Activated CD4-positive, CD25-positive, alpha-beta regulatory T cell treated with anti-CD3 and anti-CD28 coated beads, Interleukin-2, amount 50 U/mL, for 24 hours (primary cell): ENCODE measurements at regions not wholly inside any gene's neighbourhood (a gene's known extent, or its start where the extent isn't known, plus 50 kb on each side); places are given as distances from the start of the nearest gene placed in this dataset.

ENCODE experiments used
- ATAC-seq, 2 donors: fragments of 150-1000 bp; cut with Tn5 transposase; one replicate each; pipeline ENCODE4 v1.10.0; 2021; ENCODE audit warnings: mild to moderate bottlenecking in 1 of 2, moderate library complexity in 1 of 2

DNA sequence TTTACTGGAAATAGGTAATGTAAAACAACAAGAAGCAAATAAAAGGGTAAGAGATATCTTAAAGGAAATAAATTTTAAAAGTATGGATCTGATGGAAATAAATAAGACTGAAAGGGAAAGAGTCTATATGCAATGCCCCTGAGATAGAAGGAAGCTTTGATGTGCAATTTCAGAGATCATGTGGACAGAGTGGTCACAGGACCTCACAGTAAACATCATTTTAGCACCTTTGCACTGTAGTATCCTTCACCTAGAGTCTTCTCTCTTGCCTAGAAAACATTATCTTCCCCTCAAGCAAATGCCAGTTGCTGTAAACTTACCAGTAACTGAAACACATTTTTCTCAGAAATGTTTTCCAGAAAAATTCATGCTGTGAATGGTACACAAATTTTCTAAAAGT, 1621.3 kb upstream of the TMEFF2 start:
- no peak for ATAC-seq

DNA sequence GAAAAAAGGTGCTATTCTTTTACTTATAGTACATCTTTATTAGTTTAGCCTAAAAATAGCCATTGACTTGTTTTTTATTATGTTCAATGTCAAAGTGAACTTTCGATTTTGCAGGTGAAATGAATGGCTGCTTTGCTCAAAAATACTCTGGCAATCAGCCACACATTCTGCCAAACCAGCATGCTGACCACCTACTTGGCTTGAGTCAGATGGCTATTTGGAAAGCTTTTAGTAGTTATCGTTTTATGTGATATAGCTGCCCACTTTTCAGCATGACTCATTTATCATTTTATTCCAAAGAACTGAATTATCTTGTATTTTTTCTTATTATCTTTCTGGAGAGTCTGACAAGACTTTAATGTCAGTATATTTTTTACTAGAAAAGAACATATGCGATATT, 1615.8 kb upstream of the TMEFF2 start:
- ATAC-seq: no peak

DNA sequence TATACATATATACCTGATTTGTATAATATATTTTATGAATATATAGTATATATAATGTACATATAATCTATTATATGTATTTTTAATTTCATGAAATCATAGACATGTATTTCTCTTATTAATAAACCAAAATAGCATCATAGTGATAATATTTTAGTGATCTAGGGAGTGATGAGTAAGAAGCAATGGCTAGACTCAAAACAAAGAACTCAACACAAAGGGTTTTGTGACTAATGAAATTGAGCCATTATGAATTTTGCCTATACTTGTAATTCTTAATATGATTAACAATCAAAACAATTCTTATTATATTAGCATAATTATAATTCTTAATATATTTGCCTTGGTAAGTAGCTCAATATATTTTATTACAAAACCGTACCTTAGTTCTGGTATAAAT, 1614.1 kb upstream of the TMEFF2 start:
- no peak for ATAC-seq

DNA sequence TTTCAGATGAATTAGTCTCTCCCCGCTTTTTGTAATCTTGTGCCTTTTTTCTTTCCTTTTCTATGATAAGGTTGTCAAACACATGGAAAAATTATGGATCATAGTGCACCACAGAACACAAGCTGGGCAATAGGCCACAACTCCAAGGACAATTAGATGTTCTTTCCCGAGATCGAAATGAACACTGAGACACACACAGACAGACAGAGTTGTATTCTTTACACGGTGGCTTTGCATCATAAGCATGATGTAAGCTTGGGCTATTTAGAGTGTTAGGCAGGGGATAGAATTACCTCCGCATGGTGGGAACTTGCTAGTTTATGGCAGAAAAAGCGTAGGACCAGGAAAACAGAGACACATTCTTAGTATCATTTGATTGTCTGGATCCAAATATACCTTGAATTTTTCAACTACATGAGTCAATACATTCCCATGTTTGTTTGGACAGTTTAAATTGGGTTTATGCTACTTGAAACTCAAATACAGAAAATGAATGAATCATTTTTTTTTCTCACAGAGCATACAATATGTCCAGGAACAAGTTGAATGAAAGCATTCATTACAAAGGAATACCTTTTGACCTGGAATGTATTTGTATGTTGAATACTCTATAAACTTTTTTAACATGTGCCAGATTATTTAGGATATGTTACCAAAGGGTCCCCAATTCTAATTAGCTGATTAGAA, 1611.5 kb upstream of the TMEFF2 start:
- no peak for ATAC-seq

DNA sequence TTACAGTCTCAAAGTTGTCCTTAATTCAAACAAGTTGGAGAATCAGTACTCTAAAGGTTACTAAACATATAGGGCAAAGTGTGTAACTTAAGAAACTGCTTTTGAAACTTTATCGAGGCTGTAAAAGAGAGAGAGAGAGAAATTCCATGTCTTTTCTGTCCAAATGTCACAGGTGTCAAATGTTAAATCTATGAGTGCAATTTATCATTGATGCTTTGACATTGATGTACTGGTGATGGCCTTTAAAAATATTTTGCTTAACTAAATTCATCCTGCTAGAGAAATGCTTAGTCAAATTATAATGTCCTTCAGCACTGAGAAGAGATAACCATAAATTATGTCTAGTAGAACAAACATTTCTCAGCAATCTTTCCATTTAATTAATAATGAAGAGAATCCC, 1602.1 kb upstream of the TMEFF2 start:
- ATAC-seq: no peak

DNA sequence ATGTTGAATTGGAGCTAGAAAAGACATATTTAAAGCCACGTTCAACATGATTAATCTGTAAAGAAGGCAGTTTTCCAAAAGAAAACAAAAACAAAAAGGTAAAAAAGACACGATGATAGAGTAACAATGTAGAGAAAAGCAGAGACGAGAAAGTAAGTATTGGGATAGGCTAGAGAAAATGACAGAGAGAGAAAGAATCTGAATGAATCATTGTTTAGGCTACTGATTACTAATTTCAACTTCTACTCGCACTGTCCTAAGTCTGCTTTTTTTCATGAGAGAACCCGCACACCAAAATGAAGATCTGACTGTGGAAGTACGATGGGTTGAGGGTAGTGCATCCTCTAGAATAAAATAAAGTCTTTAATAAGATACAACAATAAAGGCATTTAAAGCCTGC, 1599.2 kb upstream of the TMEFF2 start:
- no peak for ATAC-seq

DNA sequence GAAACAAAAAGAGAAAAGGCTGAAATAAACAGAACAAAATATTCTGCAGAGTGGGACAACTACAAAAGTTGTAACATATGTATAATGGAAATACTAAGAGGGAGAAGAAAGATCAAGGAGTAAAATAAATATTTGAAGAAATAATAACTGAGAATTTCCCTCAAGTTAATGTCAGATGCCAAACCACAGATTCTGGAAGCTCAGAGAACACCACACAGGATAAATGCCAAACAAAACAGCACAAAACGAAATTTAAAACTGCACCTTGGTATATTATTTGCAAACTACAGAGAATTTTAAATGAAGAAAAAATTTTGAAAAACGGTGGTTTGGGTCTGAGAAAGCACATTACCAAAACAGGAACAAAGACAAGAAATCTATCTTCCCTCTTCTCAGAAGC, 1588.9 kb upstream of the TMEFF2 start:
- ATAC-seq: no peak

DNA sequence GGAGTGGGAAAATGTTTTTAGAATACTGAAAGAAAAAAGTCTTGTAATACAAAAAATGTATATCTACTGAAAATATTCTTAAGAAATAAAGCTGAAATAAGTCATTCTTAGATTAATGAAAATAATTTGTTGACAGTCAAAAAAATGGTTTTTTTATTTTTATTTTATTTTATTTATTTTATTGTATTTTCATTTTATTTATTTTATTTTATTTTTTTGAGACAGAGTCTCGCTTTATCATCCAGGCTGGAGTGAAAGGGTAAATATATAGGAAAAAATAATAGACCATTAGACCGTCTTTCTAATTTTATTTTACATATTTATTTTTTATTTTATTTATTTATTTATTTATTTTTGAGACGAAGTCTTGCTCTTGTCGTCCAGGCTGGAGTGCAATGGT, 1583.6 kb upstream of the TMEFF2 start:
- no peak for ATAC-seq

DNA sequence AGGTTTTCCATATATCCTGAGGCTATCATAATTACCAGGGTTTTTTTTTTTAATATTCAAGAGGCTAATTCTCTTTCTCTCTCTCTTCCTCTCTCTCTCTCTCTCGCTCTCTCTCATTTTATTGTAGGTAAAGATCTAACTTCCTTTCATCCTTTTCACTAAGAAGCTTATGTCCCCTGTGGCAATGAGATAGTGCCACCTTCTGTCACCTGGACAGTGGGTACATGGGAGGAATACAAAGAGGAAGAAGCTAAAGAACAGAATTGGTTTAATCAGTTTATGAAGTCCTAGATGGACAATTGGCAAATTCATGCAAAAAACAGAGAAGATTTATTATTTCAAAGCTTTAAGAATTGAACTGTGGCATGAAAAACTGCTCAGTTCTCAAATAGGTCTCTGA, 1582.3 kb upstream of the TMEFF2 start:
- ATAC-seq: no peak

DNA sequence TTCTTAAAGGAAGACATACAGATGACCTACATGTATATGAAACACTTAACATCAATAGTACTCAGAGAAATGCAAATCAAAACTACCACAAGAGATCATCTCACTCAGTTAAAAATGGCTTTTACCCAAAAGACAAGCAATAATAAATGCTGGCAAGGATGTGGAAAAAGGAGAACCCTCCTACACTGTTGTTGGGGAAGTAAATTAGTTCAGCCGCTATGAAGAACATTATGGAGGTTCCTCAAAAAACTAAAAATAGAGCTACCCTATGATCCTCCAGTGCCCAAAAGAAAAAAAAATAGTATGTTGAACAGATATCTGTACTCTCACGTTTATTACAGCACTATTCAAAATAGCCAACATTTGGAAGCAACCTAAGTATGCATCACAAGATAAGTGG, 1579.4 kb upstream of the TMEFF2 start:
- no peak for ATAC-seq

DNA sequence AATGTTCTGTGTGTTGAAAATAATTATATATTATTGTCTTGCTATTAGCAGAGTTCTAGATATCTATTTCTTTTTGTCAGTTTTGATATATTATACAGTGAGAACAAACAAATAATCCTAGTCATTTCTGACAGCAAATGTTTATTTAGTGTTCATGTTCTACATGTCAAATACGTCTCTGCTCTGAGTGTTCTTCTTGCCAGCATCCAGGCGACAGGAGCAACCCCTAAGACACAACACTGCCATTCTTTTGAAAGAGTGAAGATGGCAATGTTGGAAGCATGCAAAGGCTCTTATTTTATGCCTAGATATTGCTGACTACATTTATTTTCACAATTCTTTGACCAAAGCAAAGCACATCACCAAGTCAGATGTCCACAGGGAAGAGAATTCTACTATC, 1556.6 kb upstream of the TMEFF2 start:
- no peak for ATAC-seq

DNA sequence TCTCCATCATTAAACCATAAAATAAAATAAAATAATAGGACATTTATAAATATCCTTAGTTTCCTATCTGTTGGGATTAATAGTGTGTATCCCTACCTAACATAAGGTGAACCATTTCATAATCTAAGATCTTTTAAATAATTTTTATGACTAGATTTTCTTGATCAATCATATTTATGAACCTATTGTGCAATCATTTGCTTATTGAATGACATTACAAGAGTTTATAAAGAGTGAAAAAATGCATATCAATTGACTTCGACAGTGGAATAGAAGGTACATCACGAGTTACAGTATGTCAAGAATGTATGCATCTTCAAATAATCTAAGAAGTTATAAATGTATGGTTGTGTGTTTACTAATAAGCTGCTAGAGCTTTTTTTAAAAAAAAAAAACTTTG, 1554.8 kb upstream of the TMEFF2 start:
- ATAC-seq: no peak

DNA sequence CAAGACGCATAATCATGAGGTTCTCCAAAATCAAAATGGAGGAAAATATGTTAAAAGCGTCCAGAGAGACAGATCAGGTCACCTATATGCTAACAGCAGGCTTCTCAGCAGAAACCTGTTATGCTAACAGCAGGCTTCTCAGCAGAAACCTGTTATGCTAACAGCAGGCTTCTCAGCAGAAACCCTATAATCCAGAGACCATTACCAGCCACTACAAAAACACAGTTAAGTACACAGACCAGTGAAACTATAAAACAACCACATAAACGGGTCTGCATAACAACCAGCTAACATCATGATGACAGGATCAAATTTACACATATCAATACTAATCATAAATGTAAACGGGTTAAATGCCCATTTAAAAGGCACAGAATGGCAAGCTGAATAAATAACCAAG, 1548.4 kb upstream of the TMEFF2 start:
- no peak for ATAC-seq

DNA sequence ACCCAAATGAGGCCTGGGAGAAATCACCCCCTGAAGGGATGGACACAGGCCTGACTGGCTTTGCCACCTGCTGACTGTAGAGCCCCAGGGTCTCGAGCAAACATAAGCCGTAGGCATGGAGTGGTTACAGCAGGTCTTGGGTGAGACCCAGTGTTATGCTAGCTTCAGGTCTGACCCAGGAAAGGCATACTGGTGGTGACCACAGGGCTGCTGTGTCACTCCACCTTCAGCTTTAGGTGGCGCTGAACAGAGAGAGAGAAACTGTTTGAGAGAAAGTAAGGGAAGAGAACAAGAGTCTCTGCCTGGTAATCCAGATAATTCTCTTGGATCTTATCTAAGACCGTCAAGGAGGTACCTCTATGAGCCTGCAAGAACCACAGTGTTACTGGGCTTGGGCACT, 1544.2 kb upstream of the TMEFF2 start:
- ATAC-seq: no peak

DNA sequence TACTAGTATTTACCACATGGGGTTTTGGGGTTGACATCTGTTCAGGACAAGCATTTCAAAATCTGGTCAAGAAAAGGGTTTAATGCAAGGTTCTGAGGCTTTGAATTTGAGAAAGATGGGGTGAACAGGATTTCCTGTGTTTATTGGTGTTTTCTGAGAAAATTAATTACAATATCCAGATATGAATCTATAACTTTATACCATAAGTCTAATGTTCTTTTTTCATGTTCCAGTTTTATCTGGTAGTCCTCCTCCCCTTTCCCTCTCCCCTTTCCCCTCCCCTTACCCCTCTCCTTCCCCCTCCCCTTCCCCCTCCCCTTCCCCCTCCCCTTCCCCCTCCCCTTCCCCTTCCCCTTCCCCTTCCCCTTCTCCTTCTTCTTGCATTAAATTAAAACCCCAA, 1518.2 kb upstream of the TMEFF2 start:
- ATAC-seq: no peak

DNA sequence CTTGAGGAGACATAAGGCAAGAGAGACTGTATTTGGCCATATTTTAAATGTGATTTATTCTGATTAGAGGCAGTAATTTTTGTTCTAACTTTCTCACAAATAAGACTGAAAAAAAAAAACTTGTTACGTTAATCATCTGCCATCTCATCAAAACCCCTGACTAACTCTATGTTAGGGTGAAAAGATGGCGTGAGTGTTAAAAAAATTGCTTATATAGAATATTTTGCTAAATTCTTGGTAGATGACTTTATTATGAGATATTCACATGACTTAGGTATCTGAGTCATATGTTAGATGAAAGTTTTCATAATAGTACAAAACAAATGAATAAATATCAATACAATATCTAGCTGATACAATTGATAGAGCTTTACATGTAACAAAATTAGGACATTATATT, 1508.7 kb upstream of the TMEFF2 start:
- no peak for ATAC-seq

DNA sequence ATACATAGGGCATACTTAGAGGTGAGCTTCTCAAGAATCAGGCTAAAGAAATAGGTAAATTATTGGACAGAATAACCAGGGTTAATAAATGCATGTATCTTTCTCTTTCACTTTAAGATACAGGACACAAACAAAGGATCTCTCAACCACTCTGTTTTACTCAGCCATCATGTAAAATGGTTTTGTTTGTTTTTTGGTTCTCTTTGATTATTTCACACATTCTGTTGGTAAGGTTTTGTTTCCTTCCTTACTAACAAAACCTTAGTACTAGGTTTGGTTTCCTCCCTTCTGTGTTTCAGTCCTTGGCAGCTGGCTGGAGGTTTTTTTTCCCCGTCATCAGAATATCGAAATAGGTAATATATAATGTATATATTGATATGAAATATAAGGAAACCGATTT, 1506.8 kb upstream of the TMEFF2 start:
- ATAC-seq: no peak

DNA sequence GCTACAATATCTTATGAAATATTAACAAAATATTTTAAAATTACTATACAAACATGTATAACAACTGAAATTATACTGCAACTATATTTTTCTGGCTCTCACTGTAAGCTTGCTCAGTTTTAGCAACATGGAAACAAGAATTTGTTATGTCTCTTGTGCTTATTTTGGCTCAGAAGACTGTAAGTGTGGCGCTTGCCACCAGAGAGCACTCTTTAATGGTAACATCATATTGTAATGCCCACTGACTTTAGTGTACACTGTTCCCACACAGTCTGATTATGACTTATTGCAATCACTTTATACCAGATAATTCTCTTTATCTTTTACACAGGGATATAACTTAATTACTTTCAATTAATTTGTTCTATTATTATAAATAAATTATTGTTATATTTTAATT, 1500.6 kb upstream of the TMEFF2 start:
- no peak for ATAC-seq

DNA sequence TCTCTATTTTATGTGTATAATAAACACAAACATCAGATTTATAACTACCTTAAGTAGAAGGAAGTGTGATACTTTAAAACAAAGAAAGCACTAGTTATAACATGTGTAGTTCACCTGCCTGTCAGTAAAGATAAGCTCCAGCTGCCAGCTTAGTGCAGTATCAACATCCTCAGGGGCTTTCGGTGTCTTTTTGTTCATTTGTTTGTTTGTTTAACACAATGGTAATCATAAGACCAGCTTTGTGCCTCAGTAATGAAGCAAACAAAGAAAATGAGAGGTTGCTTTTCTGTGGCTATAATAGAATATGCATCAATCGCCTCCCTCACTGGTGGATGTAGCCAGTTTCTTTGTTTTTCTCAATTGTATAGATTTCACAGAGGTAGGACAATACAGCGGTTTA, 1499.0 kb upstream of the TMEFF2 start:
- ATAC-seq: no peak

DNA sequence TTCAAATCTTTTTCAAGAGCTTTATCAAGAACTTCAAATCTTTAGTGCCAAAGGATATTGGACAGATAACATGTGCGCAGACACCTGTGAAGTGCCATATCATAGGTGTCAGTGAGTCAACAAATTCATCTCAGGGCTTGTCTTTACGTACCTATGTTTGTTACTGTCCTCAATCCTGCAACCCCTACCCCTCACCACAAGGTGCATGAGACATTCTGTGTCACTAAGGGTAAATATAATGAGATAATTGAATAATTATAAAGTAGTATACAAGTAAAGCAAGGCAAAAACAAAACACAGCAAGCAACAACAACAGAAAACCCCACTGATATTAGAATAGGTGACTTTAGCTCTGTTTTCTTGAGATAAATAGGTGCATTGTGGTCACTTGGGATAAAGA, 1495.8 kb upstream of the TMEFF2 start:
- no peak for ATAC-seq

DNA sequence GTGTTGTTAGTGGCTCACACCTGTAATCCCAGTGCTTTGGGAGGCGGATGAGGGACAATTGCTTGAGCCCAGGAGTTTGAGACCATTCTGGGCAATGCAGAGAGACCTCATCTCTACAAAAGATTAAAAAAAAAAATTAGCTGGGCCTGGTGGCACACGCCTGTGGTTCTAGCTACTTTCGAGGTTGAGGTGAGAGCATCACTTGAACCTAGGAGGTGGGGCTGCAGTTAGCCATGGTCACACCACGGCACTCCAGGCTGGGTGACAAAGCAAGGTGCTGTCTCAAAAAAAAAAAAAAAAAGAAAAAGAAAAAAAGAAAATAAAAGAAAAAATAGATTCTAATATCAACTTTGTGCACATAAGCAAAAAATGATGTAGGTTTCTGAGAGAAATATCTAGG, 1492.5 kb upstream of the TMEFF2 start:
- ATAC-seq: no peak

DNA sequence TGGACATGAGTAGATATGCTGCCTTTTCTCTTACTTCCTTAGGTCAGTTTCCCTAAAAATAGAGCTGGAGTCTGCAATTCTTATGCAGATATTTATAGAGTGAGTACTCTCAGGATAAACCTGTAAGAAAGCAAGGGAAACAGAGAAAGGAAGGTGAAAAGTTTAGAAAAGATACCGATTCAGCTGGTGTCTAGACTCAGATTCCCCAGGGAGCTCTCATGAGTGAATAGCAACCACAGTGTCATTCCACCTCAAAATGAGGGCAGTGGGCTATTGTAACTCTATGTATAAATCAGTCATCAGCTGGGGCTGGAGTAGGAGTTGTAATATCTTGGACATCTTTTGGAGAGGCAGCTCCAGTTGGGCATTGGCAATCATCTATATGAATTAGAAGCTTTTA, 1485.1 kb upstream of the TMEFF2 start:
- ATAC-seq: no peak

DNA sequence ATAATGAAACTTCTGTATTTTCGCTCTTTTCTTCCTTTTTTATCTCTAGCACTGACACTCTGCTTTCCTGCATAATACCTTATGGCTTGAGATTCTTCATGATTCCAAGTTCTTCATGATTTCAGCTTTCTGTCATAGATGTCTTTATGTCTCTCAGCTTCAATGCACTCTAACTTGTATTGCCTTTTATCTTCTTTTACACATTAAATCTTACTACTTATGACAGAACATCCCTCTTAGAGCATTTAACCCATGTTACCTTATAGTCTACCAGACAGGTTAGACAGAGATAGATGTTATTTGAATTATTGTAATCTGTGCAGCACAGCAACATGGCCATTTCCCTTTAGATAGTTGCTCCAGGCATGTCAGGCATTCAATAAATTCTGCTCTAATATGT, 1475.7 kb upstream of the TMEFF2 start:
- no peak for ATAC-seq

DNA sequence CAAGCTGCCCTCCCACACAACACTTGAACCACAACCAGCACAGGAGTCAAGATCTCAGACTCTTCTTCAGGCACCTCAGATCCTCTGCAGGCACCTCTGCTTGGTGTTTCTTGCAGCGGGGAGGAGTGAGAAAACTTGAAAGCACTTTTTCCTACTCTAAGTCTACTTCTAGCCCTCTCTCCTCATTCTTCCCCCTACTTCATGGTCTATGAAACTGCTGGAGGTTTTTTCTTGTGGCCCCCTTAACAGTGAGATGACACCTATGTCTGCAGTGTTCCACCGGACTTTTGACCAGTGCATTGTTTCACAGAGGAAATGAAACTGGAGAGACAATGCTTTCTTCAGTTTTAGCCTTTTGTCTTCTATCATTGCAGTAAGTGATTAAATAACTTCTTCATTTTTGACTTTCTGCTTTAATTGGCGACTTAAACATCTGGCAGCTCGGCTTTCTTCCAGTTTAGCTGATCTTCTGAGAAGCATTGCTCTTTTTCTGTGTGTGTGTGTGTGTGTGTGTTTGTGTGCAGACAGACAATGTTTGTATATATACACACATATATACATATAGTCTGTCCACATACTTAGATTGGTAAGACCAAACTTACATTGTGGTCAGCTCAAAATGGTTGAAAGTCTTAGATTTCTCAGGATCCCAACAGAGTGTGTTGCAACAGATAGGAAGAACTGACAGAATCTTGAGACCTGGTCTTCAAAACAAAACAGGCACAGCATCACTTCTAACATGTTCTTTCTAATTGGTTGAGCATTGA, 1474.0 kb upstream of the TMEFF2 start:
- ATAC-seq: no peak

DNA sequence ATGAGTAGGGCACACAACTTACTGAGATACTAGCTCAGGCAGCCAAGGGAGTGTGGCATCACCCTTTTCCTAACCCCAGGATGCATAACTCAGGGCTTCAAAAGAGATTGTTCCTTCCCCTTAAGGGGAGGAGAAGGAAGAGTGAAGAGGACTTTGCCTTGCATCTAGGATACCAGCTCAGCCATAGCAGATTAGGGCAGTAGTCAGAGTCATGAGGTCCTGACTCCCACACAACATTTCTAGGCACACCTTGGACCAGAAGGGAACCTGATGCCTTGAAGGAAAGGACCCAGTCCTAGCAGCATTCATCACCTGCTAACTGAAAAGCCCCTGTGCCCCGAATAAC, 1433.2 kb upstream of the TMEFF2 start:
- no peak for ATAC-seq
